ENCODE measurements at regions not wholly inside any gene's neighbourhood (a gene's known extent, or its start where the extent isn't known, plus 50 kb on each side); places are given as distances from the start of the nearest gene placed in this dataset.

DNA sequence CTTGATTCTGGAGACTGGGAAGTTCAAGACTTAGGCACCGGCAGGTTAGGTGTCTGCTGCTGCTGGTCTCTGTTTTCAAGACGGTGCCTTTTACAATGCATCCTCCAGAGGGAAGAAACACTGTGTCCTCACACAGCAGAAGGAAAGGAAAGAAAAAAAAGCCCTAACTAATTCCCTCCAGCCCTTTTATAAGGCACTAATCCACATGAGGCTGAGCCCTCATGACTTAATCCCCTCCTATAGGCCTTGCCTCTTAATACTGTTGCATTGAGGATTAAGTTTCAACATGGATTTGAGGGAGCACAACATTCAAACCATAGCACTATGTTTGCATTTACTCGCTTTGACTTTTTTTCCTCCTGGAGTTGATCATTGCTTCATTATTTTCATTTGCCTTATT lies 585.9 kb downstream of the TLR4 start:
- TF ChIP-seq, protein P1, sequence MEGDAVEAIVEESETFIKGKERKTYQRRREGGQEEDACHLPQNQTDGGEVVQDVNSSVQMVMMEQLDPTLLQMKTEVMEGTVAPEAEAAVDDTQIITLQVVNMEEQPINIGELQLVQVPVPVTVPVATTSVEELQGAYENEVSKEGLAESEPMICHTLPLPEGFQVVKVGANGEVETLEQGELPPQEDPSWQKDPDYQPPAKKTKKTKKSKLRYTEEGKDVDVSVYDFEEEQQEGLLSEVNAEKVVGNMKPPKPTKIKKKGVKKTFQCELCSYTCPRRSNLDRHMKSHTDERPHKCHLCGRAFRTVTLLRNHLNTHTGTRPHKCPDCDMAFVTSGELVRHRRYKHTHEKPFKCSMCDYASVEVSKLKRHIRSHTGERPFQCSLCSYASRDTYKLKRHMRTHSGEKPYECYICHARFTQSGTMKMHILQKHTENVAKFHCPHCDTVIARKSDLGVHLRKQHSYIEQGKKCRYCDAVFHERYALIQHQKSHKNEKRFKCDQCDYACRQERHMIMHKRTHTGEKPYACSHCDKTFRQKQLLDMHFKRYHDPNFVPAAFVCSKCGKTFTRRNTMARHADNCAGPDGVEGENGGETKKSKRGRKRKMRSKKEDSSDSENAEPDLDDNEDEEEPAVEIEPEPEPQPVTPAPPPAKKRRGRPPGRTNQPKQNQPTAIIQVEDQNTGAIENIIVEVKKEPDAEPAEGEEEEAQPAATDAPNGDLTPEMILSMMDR (IDR thresholded peaks at IDR 0.05; ENCODE audit: insufficient read depth, low read depth, low read length), result no peak
- TF ChIP-seq EZH2 (IDR thresholded peaks at IDR 0.05; ENCODE audit: insufficient read depth, low read length), result no peak

All from astrocyte (in vitro differentiated cells and primary cell).